ENCODE measurements at regions not wholly inside any gene's neighbourhood (a gene's known extent, or its start where the extent isn't known, plus 50 kb on each side); places are given as distances from the start of the nearest gene placed in this dataset.
A peak's percentile ranks its signal among the peaks of the same experiment; 100 is the strongest.

- TF ChIP-seq CTCF (IDR thresholded peaks at IDR 0.05): no peak
- DNase-seq (ENCODE audit: low spot score): no peak
Measured at GRCh38 chr12:125519026-125519651, 453.9 kb downstream of the AACS start.

GRCh38 chr12:125525879-125526278, 460.6 kb downstream of the AACS start:
- no peak for TF ChIP-seq CTCF (IDR thresholded peaks at IDR 0.05)
- DNase-seq (ENCODE audit: low spot score): no peak
- no peak overlapping the region for H3K4me3 ChIP-seq
- H3K27ac ChIP-seq: no peak overlapping the region

More at GRCh38 chr12:125519026-125519651, 453.9 kb downstream of the AACS start:
- Histone ChIP-seq H3K27ac (no peak overlapping the region), H3K4me3 (no peak overlapping the region)

- DNase-seq (ENCODE audit: low spot score): no peak
- Histone ChIP-seq H3K27ac (no peak overlapping the region), H3K4me3 (no peak overlapping the region)
- no peak for TF ChIP-seq CTCF (IDR thresholded peaks at IDR 0.05)
Measured at GRCh38 chr12:125528281-125528680, 463.0 kb downstream of the AACS start.

DNA sequence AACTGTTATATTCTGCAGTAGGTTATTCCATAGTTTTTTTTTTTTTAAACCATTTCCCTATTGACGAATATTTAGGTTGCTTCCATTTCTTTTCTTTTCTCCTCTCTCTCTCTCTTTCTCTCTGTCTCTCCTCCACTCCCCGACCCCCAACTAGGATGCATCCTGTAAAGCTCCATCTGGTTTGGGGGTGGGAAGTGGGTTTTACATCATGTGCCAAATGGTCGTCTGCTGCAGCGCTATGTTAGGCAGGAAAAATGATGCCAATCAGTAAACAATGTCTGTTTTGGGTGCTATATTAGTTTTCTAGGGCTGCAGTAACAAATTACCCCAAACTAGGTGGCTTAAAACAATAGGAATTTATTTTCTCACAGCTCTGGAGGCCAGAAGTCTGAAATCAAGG, 465.0 kb downstream of the AACS start:
- no peak for DNase-seq (ENCODE audit: low spot score)
- H3K4me3 ChIP-seq: no peak overlapping the region
- H3K27ac ChIP-seq: no peak overlapping the region
- no peak for TF ChIP-seq CTCF (IDR thresholded peaks at IDR 0.05)

GRCh38 chr12:125530876-125531275, 465.6 kb downstream of the AACS start:
- DNase-seq (ENCODE audit: low spot score): no peak
- H3K27ac ChIP-seq: no peak overlapping the region
- TF ChIP-seq CTCF (IDR thresholded peaks at IDR 0.05): no peak
- H3K4me3 ChIP-seq: no peak overlapping the region

DNA sequence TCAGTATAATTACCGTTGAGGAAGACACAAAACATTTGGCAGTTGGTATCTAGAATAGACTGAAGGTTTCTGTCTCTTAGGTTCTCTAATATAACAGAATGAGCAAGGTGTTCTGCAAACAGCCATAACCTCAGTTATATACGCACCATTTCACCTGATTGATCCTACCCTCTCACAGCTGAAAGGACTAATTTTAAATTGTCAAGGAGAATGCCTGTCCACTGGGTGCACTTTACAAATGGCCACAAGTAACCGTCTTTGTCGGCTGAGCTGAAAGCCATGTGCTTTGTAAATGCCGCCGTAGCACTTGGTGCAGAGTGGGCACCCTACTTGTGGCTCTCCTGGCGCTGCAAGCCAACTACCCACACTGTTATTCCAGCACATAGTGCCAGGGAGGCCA, 466.3 kb downstream of the AACS start:
- Histone ChIP-seq H3K4me3 (no peak overlapping the region), H3K27ac (no peak overlapping the region)
- no peak for DNase-seq (ENCODE audit: low spot score)
- TF ChIP-seq CTCF (IDR thresholded peaks at IDR 0.05): no peak

- peak; percentile 8 for DNase-seq (ENCODE audit: low spot score)
- TF ChIP-seq CTCF (IDR thresholded peaks at IDR 0.05): no peak
- Histone ChIP-seq H3K4me3 (no peak overlapping the region), H3K27ac (no peak overlapping the region)
Measured at GRCh38 chr12:125533434-125534029, 468.3 kb downstream of the AACS start.

Measured in coronary artery (tissue), 2 donors.